H1 (cell line): ENCODE measurements at regions not wholly inside any gene's neighbourhood (a gene's known extent, or its start where the extent isn't known, plus 50 kb on each side); places are given as distances from the start of the nearest gene placed in this dataset.

Source experiments
- CTCF ChIA-PET: fragments of 300-600 bp; sonication (Branson Sonifier 250); formaldehyde crosslinking; loops from one replicate; lab custom pipeline; 2021; ENCODE audit not compliant: partially characterized antibody; lab: Charles Lee
- POLR2A ChIA-PET: fragments of 300-600 bp; sonication (Branson Sonifier 250); formaldehyde crosslinking; loops from one replicate; lab custom pipeline; 2021; ENCODE audit warnings: inconsistent platforms; ENCODE audit not compliant: partially characterized antibody; lab: Charles Lee
- DNase-seq, 2 experiments: peaks; one replicate each; pipeline versions ENCODE4 v3.0.0 to v3.0.0-alpha.2; 2010 to 2022; ENCODE audit warnings: low spot score in 2 of 2, low read depth in 1 of 2, mixed read lengths in 1 of 2
- FAIRE-seq: peaks from 2 replicates; lab custom pipeline; 2011; peaks lifted over from hg19 to GRCh38; lab: Jason Lieb, UNC
- H2AFZ ChIP-seq: 2 replicates; pipeline ENCODE4 v1.8.1; 2012; ENCODE audit warnings: low read length, inconsistent platforms
- H2AK5ac ChIP-seq: 2 replicates; pipeline ENCODE4 v1.6.1; 2013; ENCODE audit warnings: low read depth, low read length
- H2BK120ac ChIP-seq: replicated peaks from 2 replicates; pipeline ENCODE3; 2013; ENCODE audit warnings: low read depth, low read length, inconsistent platforms
- H2BK12ac ChIP-seq: 2 replicates; pipeline ENCODE4 v1.6.1; 2013; ENCODE audit warnings: low read depth, low read length
- H2BK15ac ChIP-seq: 2 replicates; pipeline ENCODE4 v1.6.1; 2013; ENCODE audit warnings: low read length
- H2BK20ac ChIP-seq: 2 replicates; pipeline ENCODE4 v1.6.1; 2013; ENCODE audit warnings: low read length
- H2BK5ac ChIP-seq: 2 replicates; pipeline ENCODE4 v1.6.1; 2013; ENCODE audit warnings: low read depth, low read length
- H3K14ac ChIP-seq: 2 replicates; pipeline ENCODE4 v1.6.1; 2013; ENCODE audit warnings: inconsistent platforms; ENCODE audit not compliant: insufficient read length
- H3K18ac ChIP-seq: 2 replicates; pipeline ENCODE4 v1.6.1; 2013; ENCODE audit warnings: low read length; ENCODE audit errors: extremely low read depth
- H3K23ac ChIP-seq: 2 replicates; pipeline ENCODE4 v1.6.1; 2013; ENCODE audit warnings: inconsistent platforms; ENCODE audit not compliant: insufficient read length
- H3K23me2 ChIP-seq: 2 replicates; pipeline ENCODE4 v1.6.1; 2013; ENCODE audit warnings: low read depth, low read length
- H3K27ac ChIP-seq: 2 replicates; pipeline ENCODE4 v1.6.1; 2011; ENCODE audit warnings: low read depth, low read length, inconsistent platforms
- H3K27me3 ChIP-seq, 4 experiments: replicated peaks in 1 of 4; 1 replicate in 1 of 4; 2 replicates in 3 of 4; pipeline versions ENCODE4 v1.6.1 to v1.8.1; 2011 to 2013; ENCODE audit warnings: low read length in 3 of 4, mild to moderate bottlenecking in 3 of 4, inconsistent platforms in 2 of 4, mixed read lengths in 2 of 4, moderate library complexity in 1 of 4; ENCODE audit not compliant: control insufficient read depth in 3 of 4, insufficient read depth in 3 of 4; ENCODE audit errors: extremely low read depth in 1 of 4
- H3K36me3 ChIP-seq, 4 experiments: 2 replicates each; pipeline versions ENCODE4 v1.6.1 to v1.8.1; 2011 to 2013; ENCODE audit warnings: mild to moderate bottlenecking in 4 of 4, low read length in 3 of 4, moderate library complexity in 2 of 4, control low read depth in 1 of 4, inconsistent platforms in 1 of 4; ENCODE audit not compliant: insufficient read depth in 4 of 4, control insufficient read depth in 2 of 4
- H3K4ac ChIP-seq: replicated peaks from 2 replicates; pipeline ENCODE3; 2013; ENCODE audit warnings: low read length, low read depth, mixed read lengths, inconsistent platforms; ENCODE audit not compliant: insufficient read length
- H3K4me1 ChIP-seq, 4 experiments: replicated peaks in 1 of 4; 1 replicate in 1 of 4; 2 replicates in 3 of 4; pipeline versions ENCODE4 v1.6.1 to v1.8.1; 2011 to 2013; ENCODE audit warnings: low read length in 3 of 4, inconsistent platforms in 2 of 4, mixed read lengths in 1 of 4; ENCODE audit not compliant: insufficient read depth in 4 of 4, control insufficient read depth in 3 of 4
- H3K4me2 ChIP-seq, 2 experiments: 2 replicates each; pipeline versions ENCODE4 v1.6.1 to v1.8.1; 2011 to 2013; ENCODE audit warnings: low read depth in 2 of 2, low read length in 2 of 2, control low read depth in 1 of 2, inconsistent platforms in 1 of 2, mild to moderate bottlenecking in 1 of 2; ENCODE audit not compliant: insufficient read depth in 1 of 2
- H3K4me3 ChIP-seq, 4 experiments: fragments of 200-600, 300-600 bp in 1 of 4; sonication (generic), shearing (Covaris generic), sonication (Bioruptor Twin) in 1 of 4; 2 replicates each; pipeline versions ENCODE4 v1.5.1 to v1.8.1; 2011 to 2016; ENCODE audit warnings: low read length in 4 of 4, low read depth in 3 of 4, control low read depth in 2 of 4, inconsistent platforms in 2 of 4, mild to moderate bottlenecking in 2 of 4, mixed read lengths in 1 of 4, moderate library complexity in 1 of 4; ENCODE audit not compliant: insufficient read depth in 2 of 4; ENCODE audit errors: extremely low read depth in 1 of 4
- H3K56ac ChIP-seq: replicated peaks from 2 replicates; pipeline ENCODE3; 2013; ENCODE audit warnings: low read depth, mild to moderate bottlenecking, mixed read lengths, low read length, inconsistent platforms; ENCODE audit not compliant: insufficient read length
- H3K79me1 ChIP-seq: 2 replicates; pipeline ENCODE4 v1.6.1; 2013; ENCODE audit warnings: low read depth, low read length, control low read depth
- H3K79me2 ChIP-seq, 2 experiments: 2 replicates each; pipeline versions ENCODE4 v1.6.1 to v1.8.1; 2012 to 2013; ENCODE audit warnings: low read length in 2 of 2, mild to moderate bottlenecking in 2 of 2, inconsistent platforms in 1 of 2; ENCODE audit not compliant: insufficient read depth in 2 of 2, control insufficient read depth in 1 of 2
- H3K9ac ChIP-seq, 4 experiments: replicated peaks in 1 of 4; 1 replicate in 1 of 4; 2 replicates in 3 of 4; pipeline versions ENCODE4 v1.6.1 to v1.8.1; 2011 to 2013; ENCODE audit warnings: low read depth in 3 of 4, low read length in 3 of 4, control low read depth in 2 of 4, mild to moderate bottlenecking in 2 of 4, moderate library complexity in 2 of 4, inconsistent platforms in 1 of 4; ENCODE audit errors: extremely low read depth in 1 of 4
- H3K9me3 ChIP-seq, 2 experiments: 2 replicates each; pipeline versions ENCODE4 v1.6.1 to v1.8.1; 2012 to 2013; ENCODE audit warnings: mild to moderate bottlenecking in 2 of 2, moderate library complexity in 2 of 2, control low read depth in 1 of 2, inconsistent platforms in 1 of 2, low read depth in 1 of 2, low read length in 1 of 2, mixed read lengths in 1 of 2; ENCODE audit not compliant: insufficient read depth in 2 of 2
- H4K20me1 ChIP-seq, 2 experiments: replicated peaks in 1 of 2; 2 replicates each; pipeline versions ENCODE3 to v1.8.1; 2011 to 2013; ENCODE audit warnings: inconsistent platforms in 2 of 2, low read length in 2 of 2, mild to moderate bottlenecking in 1 of 2; ENCODE audit not compliant: insufficient read depth in 2 of 2, control insufficient read depth in 1 of 2
- H4K5ac ChIP-seq: 2 replicates; pipeline ENCODE4 v1.6.1; 2013; ENCODE audit warnings: low read length, low read depth, mixed read lengths, inconsistent platforms; ENCODE audit not compliant: insufficient read length
- H4K8ac ChIP-seq: 2 replicates; pipeline ENCODE4 v1.8.0; 2013; ENCODE audit warnings: mild to moderate bottlenecking, moderate library complexity, low read length, inconsistent platforms; ENCODE audit not compliant: insufficient read depth; ENCODE audit errors: extremely low read depth
- H4K91ac ChIP-seq: replicated peaks from 2 replicates; pipeline ENCODE3; 2013; ENCODE audit warnings: low read length, mixed read lengths, inconsistent platforms; ENCODE audit not compliant: insufficient read length
- CBX8 ChIP-seq: fragments of 300-800, 300-1000 bp; sonication (generic); IDR thresholded peaks from 2 replicates; pipeline ENCODE4 v1.7.1; 2016; ENCODE audit warnings: low read depth, low read length, borderline replicate concordance
- CREB1 ChIP-seq: IDR thresholded peaks from 2 replicates; pipeline ENCODE4 v1.6.1; 2012; ENCODE audit warnings: inconsistent platforms
- E2F6 ChIP-seq: IDR thresholded peaks from 2 replicates; pipeline ENCODE4 v1.6.1; 2012; ENCODE audit warnings: inconsistent platforms
- GABPA ChIP-seq: IDR thresholded peaks from 2 replicates; pipeline ENCODE4 v1.6.1; 2011; ENCODE audit warnings: mild to moderate bottlenecking, low read length, moderate library complexity, borderline replicate concordance; ENCODE audit not compliant: insufficient read depth
- HDAC6 ChIP-seq: IDR thresholded peaks from one replicate; pipeline ENCODE4 v1.7.1; 2012; ENCODE audit warnings: low read depth, mild to moderate bottlenecking, inconsistent platforms, low read length, moderate library complexity
- KDM1A ChIP-seq: fragments of 200-600, 300-600 bp; sonication (generic); IDR thresholded peaks from 2 replicates; pipeline ENCODE4 v1.7.1; 2016; ENCODE audit warnings: mild to moderate bottlenecking, low read length, borderline replicate concordance
- MAFK ChIP-seq: IDR thresholded peaks from 2 replicates; pipeline ENCODE4 v1.6.1; 2012; ENCODE audit warnings: low read depth, mild to moderate bottlenecking, improper control_type of control experiment, low read length
- RNF2 ChIP-seq: fragments of 200-900, 300-1000 bp; sonication (generic); IDR thresholded peaks from 2 replicates; pipeline ENCODE4 v1.7.1; 2016; ENCODE audit warnings: borderline replicate concordance, low read depth, mild to moderate bottlenecking, antibody characterized with exemption, low read length; ENCODE audit not compliant: poor library complexity, severe bottlenecking; ENCODE audit errors: missing control alignments
- RXRA ChIP-seq: IDR thresholded peaks from 2 replicates; pipeline ENCODE4 v1.6.1; 2011; ENCODE audit warnings: low read depth, mild to moderate bottlenecking, low read length, moderate library complexity; ENCODE audit not compliant: insufficient read depth
- SRF ChIP-seq: IDR thresholded peaks from 2 replicates; pipeline ENCODE4 v1.6.1; 2011; ENCODE audit warnings: mild to moderate bottlenecking, low read depth, low read length, moderate library complexity
- TCF12 ChIP-seq: IDR thresholded peaks from 2 replicates; pipeline ENCODE4 v1.6.1; 2011; ENCODE audit warnings: low read depth, mild to moderate bottlenecking, low read length
- YY1 ChIP-seq: IDR thresholded peaks from 2 replicates; pipeline ENCODE4 v1.6.1; 2011; ENCODE audit warnings: low read depth, mild to moderate bottlenecking, low read length
- WGBS, 2 experiments: shearing (Covaris generic) in 1 of 2; methylation state at CpG; one replicate each; pipeline versions ENCODE4 v1.1.6 to v1.1.7; 2013 to 2015; ENCODE audit warnings: low lambda C conversion rate in 2 of 2, mixed read lengths in 2 of 2, inconsistent platforms in 1 of 2, low coverage in 1 of 2, missing lambda C conversion rate in 1 of 2; ENCODE audit not compliant: insufficient replicate concordance in 2 of 2, insufficient coverage in 1 of 2, insufficient read length in 1 of 2; ENCODE audit errors: extremely low coverage in 1 of 2, missing lambda C conversion rate in 1 of 2; 5-methylcytosine and 5-hydroxymethylcytosine counted together

DNA sequence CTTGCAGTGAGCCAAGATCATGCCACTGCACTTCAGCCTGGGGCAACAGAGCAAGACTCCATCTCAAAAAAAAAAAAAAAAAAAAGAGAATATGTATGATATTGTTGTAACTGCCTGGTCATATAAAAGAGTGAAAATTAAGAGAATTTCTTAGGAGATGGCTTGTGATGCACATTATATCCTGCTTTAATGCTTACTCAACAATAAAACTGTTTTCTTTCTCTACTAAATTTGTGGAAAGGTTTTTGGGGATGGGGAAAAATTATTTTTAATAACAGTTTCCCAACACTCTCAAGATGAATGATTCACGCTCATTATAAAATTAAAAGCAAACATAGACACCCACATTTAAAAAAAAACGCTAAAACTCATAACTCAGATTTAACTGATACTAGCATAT is 1163.0 kb downstream of the SI start:
- no peaks in the 10 kb centered on the region for H4K20me1 ChIP-seq
- H3K36me3 ChIP-seq = no peaks in the 10 kb centered on the region; a peak in 1 of 8 replicates
- no peaks in the 10 kb centered on the region for H3K79me1 ChIP-seq
- H2BK12ac ChIP-seq = no peak overlapping the region
- CTCF ChIA-PET = no interaction called here
- H3K56ac ChIP-seq = no peak overlapping the region
- no peak for FAIRE-seq
- H3K14ac ChIP-seq = no peak overlapping the region
- H2AK5ac ChIP-seq = no peak overlapping the region
- H3K23me2 ChIP-seq = no peaks in the 10 kb centered on the region
- no peak overlapping the region for H3K4ac ChIP-seq
- no peak overlapping the region for H2AFZ ChIP-seq
- H3K4me3 ChIP-seq = no peak overlapping the region
- H3K9me3 ChIP-seq = 0 out of 4 replicates have a peak, but pooled peaks cover 0 to 3% of the 10 kb centered on the region in 2 experiments
- H3K9ac ChIP-seq = no peak overlapping the region
- H3K4me1 ChIP-seq = peaks cover 0 to 5% (median 0%) of the 10 kb centered on the region in 4 experiments; a peak in 2 of 7 replicates
- no peak overlapping the region for H4K91ac ChIP-seq
- no peak for TF ChIP-seq TCF12
- TF ChIP-seq KDM1A = no peak
- TF ChIP-seq SRF = no peak
- no peak for TF ChIP-seq GABPA
- TF ChIP-seq RNF2 = no peak
- TF ChIP-seq YY1 = no peak
- TF ChIP-seq HDAC6 = no peak
- no peak for TF ChIP-seq RXRA
- no peak for TF ChIP-seq E2F6
- no peak for TF ChIP-seq CBX8
- TF ChIP-seq CREB1 = no peak
- TF ChIP-seq MAFK = no peak
- H4K5ac ChIP-seq = peak overlapping the region; percentile 60
- no peak overlapping the region for H2BK120ac ChIP-seq
- no peak overlapping the region; the same call in 1 of the 2 replicates for H3K18ac ChIP-seq
- no peaks in the 10 kb centered on the region for H3K27me3 ChIP-seq
- H3K79me2 ChIP-seq = no peaks in the 10 kb centered on the region
- no peak overlapping the region for H3K4me2 ChIP-seq
- H2BK20ac ChIP-seq = no peak overlapping the region
- no peak overlapping the region for H2BK15ac ChIP-seq
- no peak overlapping the region for H3K27ac ChIP-seq
- no peak for DNase-seq
- WGBS, 2 experiments = 97% methylated on average over 2 of the region's 2 CpGs; no CpG with 5 or more reads in 1 of the 2 experiments
- no peak overlapping the region for H4K8ac ChIP-seq
- H2BK5ac ChIP-seq = no peak overlapping the region
- H3K23ac ChIP-seq = no peak overlapping the region
- POLR2A ChIA-PET = no interaction called here
